K562 (cell line): ENCODE measurements at regions not wholly inside any gene's neighbourhood (a gene's known extent, or its start where the extent isn't known, plus 50 kb on each side); places are given as distances from the start of the nearest gene placed in this dataset.

ENCODE experiments used
- ARID2 ChIP-seq: fragments of 450-650 bp; IDR thresholded peaks from 2 replicates; pipeline ENCODE4 v1.6.1; 2017; ENCODE audit warnings: antibody characterized with exemption, mild to moderate bottlenecking
- ARID3A ChIP-seq: IDR thresholded peaks from 2 replicates; pipeline ENCODE4 v1.6.1; 2012; ENCODE audit warnings: low read depth, low read length, improper control_type of control experiment, borderline replicate concordance
- C11orf30 ChIP-seq: fragments of 450-650 bp; IDR thresholded peaks from 2 replicates; pipeline ENCODE4 v1.6.1; 2016; ENCODE audit warnings: low read depth, mild to moderate bottlenecking
- CTCF ChIP-seq, 3 experiments: IDR thresholded peaks in 2 of 3; conservative IDR thresholded peaks in 1 of 3; 2 replicates each; pipeline ENCODE4 v1.5.1; 2011 to 2012; ENCODE audit warnings: low read length in 3 of 3, mild to moderate bottlenecking in 3 of 3, control low read depth in 2 of 3, improper control_type of control experiment in 1 of 3, inconsistent platforms in 1 of 3, low read depth in 1 of 3, mixed read lengths in 1 of 3, moderate library complexity in 1 of 3; ENCODE audit not compliant: insufficient read depth in 2 of 3
- ESRRA ChIP-seq: fragments of 450-650 bp; IDR thresholded peaks from 2 replicates; pipeline ENCODE4 v1.6.1; 2014; ENCODE audit warnings: low read depth, mild to moderate bottlenecking, moderate library complexity, borderline replicate concordance
- NCOR1 ChIP-seq: fragments of 450-650 bp; IDR thresholded peaks from 2 replicates; pipeline ENCODE4 v1.6.1; 2016; ENCODE audit warnings: mild to moderate bottlenecking, moderate library complexity
- NR0B1 ChIP-seq: fragments of 450-650 bp; IDR thresholded peaks from one replicate; pipeline ENCODE4 v1.6.1; 2018; ENCODE audit warnings: mild to moderate bottlenecking, moderate library complexity; ENCODE audit not compliant: partially characterized antibody
- POLR2H ChIP-seq: IDR thresholded peaks from 2 replicates; pipeline ENCODE4 v1.6.1; 2016; ENCODE audit warnings: missing genetic modification characterization, low read depth, mild to moderate bottlenecking, control low read depth, missing compliant biosample characterization, moderate library complexity
- TBL1XR1 ChIP-seq, 2 experiments: IDR thresholded peaks; 2 replicates each; pipeline ENCODE4 v1.6.1; 2012; ENCODE audit warnings: improper control_type of control experiment in 2 of 2, low read length in 2 of 2, mild to moderate bottlenecking in 1 of 2
- TEAD4 ChIP-seq, 2 experiments: sonication (generic) in 1 of 2; formaldehyde crosslinking in 1 of 2; IDR thresholded peaks; 2 replicates each; pipeline versions ENCODE4 v1.6.1 to v1.8.0; 2012 to 2022; ENCODE audit warnings: borderline replicate concordance in 1 of 2, inconsistent platforms in 1 of 2, low read length in 1 of 2, mild to moderate bottlenecking in 1 of 2, missing genetic modification reagents in 1 of 2
- ZNF184 ChIP-seq: sonication (generic); formaldehyde crosslinking; IDR thresholded peaks from 2 replicates; pipeline ENCODE4 v1.5.0; 2020; ENCODE audit warnings: missing genetic modification reagents
- ZNF384 ChIP-seq: IDR thresholded peaks from 2 replicates; pipeline ENCODE4 v1.6.1; 2012; ENCODE audit warnings: low read depth, low read length, improper control_type of control experiment

- TF ChIP-seq ARID3A (peak; percentile 55; the same call in 1 of the 2 replicates), ARID2 (peak; percentile 97), TBL1XR1 (IDR thresholded peaks at IDR 0.05; ENCODE audit: low read length in 2 of 2) (peak in 1 of 2 experiments; percentile 37; a peak in 1 of 4 replicates), TEAD4 (IDR thresholded peaks at IDR 0.05; ENCODE audit: low read length) (peak; percentile 30; the same call in 1 of the 2 replicates), TEAD4 (CRISPR knock-in tag; IDR thresholded peaks at IDR 0.05; ENCODE audit: borderline replicate concordance) (no peak), ESRRA (no peak), ZNF184 (no peak), C11orf30 (no peak), NCOR1 (peak; percentile 51), CTCF (IDR thresholded peaks at IDR 0.05 in 2 of 3, conservative IDR thresholded peaks at IDR 0.05 in 1 of 3; ENCODE audit: insufficient read depth in 2 of 3, low read depth in 1 of 3, low read length in 3 of 3) (peak; percentile 55 to 90 (median 57); a peak in 5 of 6 replicates), NR0B1 (no peak), ZNF384 (peak; percentile 53; the same call in 1 of the 2 replicates), POLR2H (tag) (0 out of 2 replicates have a peak, but pooled peaks have one; percentile 12)
Observed at GRCh38 chr6:146901940-146902816, 302.0 kb upstream of the STXBP5 start (continued).
